Non-pigmented ciliary epithelial cell (primary cell): ENCODE measurements at regions not wholly inside any gene's neighbourhood (a gene's known extent, or its start where the extent isn't known, plus 50 kb on each side); places are given as distances from the start of the nearest gene placed in this dataset.

Source experiments
- DNase-seq: peaks from one replicate; pipeline ENCODE4 v3.0.0-alpha.2; 2010; ENCODE audit warnings: low read depth

GRCh38 chr11:82676483-82677094 lies 57.1 kb downstream of the FAM181B start:
- no peak for DNase-seq

GRCh38 chr11:82675838-82676237 lies 57.8 kb downstream of the FAM181B start:
- no peak for DNase-seq

GRCh38 chr11:82673631-82674030 lies 60.0 kb downstream of the FAM181B start:
- DNase-seq = no peak

GRCh38 chr11:82671451-82671850 lies 62.2 kb downstream of the FAM181B start:
- no peak for DNase-seq

- no peak for DNase-seq
Observed at GRCh38 chr11:82663535-82663934, 70.1 kb downstream of the FAM181B start.

- no peak for DNase-seq
Observed at GRCh38 chr11:82653752-82654151, 79.9 kb downstream of the FAM181B start.

GRCh38 chr11:82639251-82639650 lies 94.4 kb downstream of the FAM181B start:
- DNase-seq = no peak

- DNase-seq = no peak
Observed at GRCh38 chr11:82636615-82637014, 97.0 kb downstream of the FAM181B start.

- DNase-seq = no peak
Observed at GRCh38 chr11:82634091-82634490, 99.6 kb downstream of the FAM181B start.

GRCh38 chr11:82631722-82632630 lies 101.7 kb downstream of the FAM181B start:
- peak; percentile 22 for DNase-seq

GRCh38 chr11:82610671-82611070 lies 123.0 kb downstream of the FAM181B start:
- DNase-seq = no peak

- DNase-seq = no peak
Observed at GRCh38 chr11:82606738-82607137, 126.9 kb downstream of the FAM181B start.

GRCh38 chr11:82601711-82602110 lies 132.0 kb downstream of the FAM181B start:
- no peak for DNase-seq

- no peak for DNase-seq
Observed at GRCh38 chr11:82599836-82600235, 133.8 kb downstream of the FAM181B start.

- no peak for DNase-seq
Observed at GRCh38 chr11:82586581-82586980, 147.1 kb downstream of the FAM181B start.

- no peak for DNase-seq
Observed at GRCh38 chr11:82577246-82577645, 156.4 kb downstream of the FAM181B start.

- no peak for DNase-seq
Observed at GRCh38 chr11:82560836-82561235, 172.8 kb downstream of the FAM181B start.

GRCh38 chr11:82559609-82560008 lies 174.1 kb downstream of the FAM181B start:
- DNase-seq = no peak

GRCh38 chr11:82557274-82557673 lies 176.4 kb downstream of the FAM181B start:
- no peak for DNase-seq

- DNase-seq = no peak
Observed at GRCh38 chr11:82556210-82556609, 177.5 kb downstream of the FAM181B start.

GRCh38 chr11:82546661-82547557 lies 186.8 kb downstream of the FAM181B start:
- no peak for DNase-seq

GRCh38 chr11:82539669-82540068 lies 194.0 kb downstream of the FAM181B start:
- no peak for DNase-seq
